Endothelial cell of umbilical vein (primary cell): ENCODE measurements at regions not wholly inside any gene's neighbourhood (a gene's known extent, or its start where the extent isn't known, plus 50 kb on each side); places are given as distances from the start of the nearest gene placed in this dataset.

ENCODE experiments used
- BruUV-seq: library from RNA; stranded (reverse); fragments of 400-500 nt; replicated peaks from 2 replicates; lab custom pipeline; 2021; lab: Mats Ljungman, UMichigan
- CTCF ChIA-PET: fragments of 300-600, 350-600 bp; sonication (Branson Sonifier 250); formaldehyde crosslinking; loops from one replicate; lab custom pipeline; 2021; ENCODE audit warnings: antibody characterized with exemption, inconsistent platforms; lab: Charles Lee
- POLR2A ChIA-PET: fragments of 300-600, 350-600 bp; sonication (Branson Sonifier 250); formaldehyde crosslinking; loops from one replicate; lab custom pipeline; 2021; ENCODE audit warnings: antibody characterized with exemption, inconsistent platforms; lab: Charles Lee
- DNase-seq: peaks from one replicate; pipeline ENCODE4 v3.0.0-alpha.2; 2011; ENCODE audit warnings: low read depth, low spot score
- FAIRE-seq: peaks from 2 replicates; lab custom pipeline; 2011; peaks lifted over from hg19 to GRCh38; lab: Jason Lieb, UNC
- H2AFZ ChIP-seq: 2 replicates; pipeline ENCODE4 v1.6.0; 2012; ENCODE audit warnings: low read depth, low read length, control low read depth, inconsistent platforms
- H3K27ac ChIP-seq: 2 replicates; pipeline ENCODE4 v1.5.1; 2011; ENCODE audit warnings: low read depth, mild to moderate bottlenecking, control low read depth, low read length, moderate library complexity; ENCODE audit not compliant: insufficient read depth
- H3K27me3 ChIP-seq, 2 experiments: 2 replicates each; pipeline versions ENCODE4 v1.6.0 to v1.6.1; 2011; ENCODE audit warnings: low read length in 2 of 2, mixed read lengths in 1 of 2; ENCODE audit not compliant: control insufficient read depth in 2 of 2, insufficient read depth in 2 of 2
- H3K36me3 ChIP-seq, 2 experiments: 2 replicates in 1 of 2; 3 replicates in 1 of 2; pipeline ENCODE4 v1.5.1; 2011; ENCODE audit warnings: low read length in 2 of 2, mild to moderate bottlenecking in 1 of 2, moderate library complexity in 1 of 2; ENCODE audit not compliant: control insufficient read depth in 2 of 2, insufficient read depth in 2 of 2; ENCODE audit errors: extremely low read depth in 1 of 2
- H3K4me1 ChIP-seq: 3 replicates; pipeline ENCODE4 v1.5.1; 2011; ENCODE audit warnings: mild to moderate bottlenecking, low read length; ENCODE audit not compliant: control insufficient read depth, insufficient read depth; ENCODE audit errors: extremely low read depth
- H3K4me2 ChIP-seq: 2 replicates; pipeline ENCODE4 v1.6.1; 2011; ENCODE audit warnings: low read length, control low read depth, mixed read lengths; ENCODE audit not compliant: insufficient read depth
- H3K4me3 ChIP-seq, 3 experiments: fragments of 200-600 bp in 1 of 3; sonication (generic), shearing (Covaris generic) in 1 of 3; replicated peaks in 1 of 3; 2 replicates each; pipeline ENCODE4 v1.5.1; 2011 to 2016; ENCODE audit warnings: control low read depth in 3 of 3, low read length in 3 of 3, mild to moderate bottlenecking in 2 of 3, inconsistent platforms in 1 of 3, low read depth in 1 of 3, moderate library complexity in 1 of 3; ENCODE audit not compliant: insufficient read depth in 1 of 3
- H3K79me2 ChIP-seq: 2 replicates; pipeline ENCODE4 v1.6.0; 2012; ENCODE audit warnings: low read length, inconsistent platforms; ENCODE audit not compliant: control insufficient read depth, insufficient read depth
- H3K9ac ChIP-seq: replicated peaks from 2 replicates; pipeline ENCODE3; 2011; ENCODE audit warnings: low read length, control low read depth; ENCODE audit not compliant: insufficient read depth; ENCODE audit errors: extremely low read depth
- H3K9me1 ChIP-seq: replicated peaks from 3 replicates; pipeline ENCODE4 v1.6.0; 2011; ENCODE audit warnings: mild to moderate bottlenecking, low read length; ENCODE audit not compliant: control insufficient read depth, insufficient read depth; ENCODE audit errors: extremely low read depth
- H3K9me3 ChIP-seq: replicated peaks from 2 replicates; pipeline ENCODE4 v1.5.1; 2012; ENCODE audit warnings: low read length, inconsistent platforms; ENCODE audit not compliant: control insufficient read depth, insufficient read depth
- H4K20me1 ChIP-seq: replicated peaks from 2 replicates; pipeline ENCODE3; 2011; ENCODE audit warnings: mild to moderate bottlenecking, low read length; ENCODE audit not compliant: control insufficient read depth, insufficient read depth; ENCODE audit errors: extremely low read depth
- CTCF ChIP-seq, 2 donors: IDR thresholded peaks; 1 replicate in 1 of 2; 2 replicates in 1 of 2; pipeline ENCODE4 v1.5.1; 2011; ENCODE audit warnings: low read length in 2 of 2, mild to moderate bottlenecking in 2 of 2, moderate library complexity in 2 of 2, control low read depth in 1 of 2, inconsistent platforms in 1 of 2, low read depth in 1 of 2; ENCODE audit not compliant: insufficient read depth in 1 of 2; ENCODE audit errors: extremely low read depth in 1 of 2
- FOS ChIP-seq: IDR thresholded peaks from 2 replicates; pipeline ENCODE4 v1.6.1; 2011; ENCODE audit warnings: mild to moderate bottlenecking, low read length, moderate library complexity, borderline replicate concordance; ENCODE audit not compliant: insufficient read depth
- GATA2 ChIP-seq: IDR thresholded peaks from 2 replicates; pipeline ENCODE4 v1.7.0; 2011; ENCODE audit warnings: low read depth, mild to moderate bottlenecking, moderate library complexity, mixed read lengths, low read length; ENCODE audit not compliant: insufficient read length, insufficient read depth
- JUN ChIP-seq: IDR thresholded peaks from 2 replicates; pipeline ENCODE4 v1.6.1; 2011; ENCODE audit warnings: borderline replicate concordance, low read depth; ENCODE audit not compliant: insufficient read length, insufficient read depth
- MAX ChIP-seq: IDR thresholded peaks from 2 replicates; pipeline ENCODE4 v1.6.1; 2011; ENCODE audit not compliant: insufficient read depth, insufficient read length
- MYC ChIP-seq: IDR thresholded peaks from one replicate; pipeline ENCODE4 v1.6.1; 2011; ENCODE audit warnings: mild to moderate bottlenecking, low read depth, low read length
- POLR2A ChIP-seq: IDR thresholded peaks from 2 replicates; pipeline ENCODE4 v1.6.1; 2012; ENCODE audit warnings: low read depth, mild to moderate bottlenecking, control low read depth, low read length
- POLR2AphosphoS5 ChIP-seq: IDR thresholded peaks from 2 replicates; pipeline ENCODE4 v1.6.1; 2012; ENCODE audit warnings: low read depth, mild to moderate bottlenecking, control low read depth, low read length, moderate library complexity; ENCODE audit not compliant: insufficient read depth
- dilution Hi-C: fragments of 300-500 bp; cut with MboI; formaldehyde crosslinking; loops from one replicate; pipeline ENCODE4 v1.15.0; 2019; ENCODE audit warnings: low sequenced_read_pairs; ENCODE audit not compliant: extremely low pct_ligation_motif_present
- intact Hi-C: fragments of 100-400 bp; cut with micrococcal nuclease; formaldehyde crosslinking; loops from one replicate; pipeline ENCODE4 v1.10.0; 2022

- dilution Hi-C loops (no loop called here), intact Hi-C loops (loop anchor here (5.0 kb wide), 2 partner anchors 87 to 613 kb away; no protein-coding TSS in a partner anchor)
- Histone ChIP-seq H3K9me1 (no peaks in the 10 kb centered on the region), H2AFZ (no peak overlapping the region), H3K4me2 (no peak overlapping the region), H3K27me3 (no peaks in the 10 kb centered on the region), H3K36me3 (no peaks in the 10 kb centered on the region), H3K4me1 (peaks cover 38% of the 10 kb centered on the region), H3K27ac (no peak overlapping the region), H3K9ac (no peak overlapping the region), H4K20me1 (no peaks in the 10 kb centered on the region), H3K79me2 (no peaks in the 10 kb centered on the region), H3K9me3 (no peaks in the 10 kb centered on the region), H3K4me3 (no peak overlapping the region)
- CTCF ChIA-PET: interaction anchor here (1.4 to 3.9 kb wide), 3 partner anchors 9 to 229 kb away, joined by 6 to 23 read pairs (median 15); no protein-coding TSS in a partner anchor
- TF ChIP-seq CTCF (IDR thresholded peaks at IDR 0.05; ENCODE audit: extremely low read depth in 1 of 2, insufficient read depth in 1 of 2, low read depth in 1 of 2, low read length in 2 of 2): no peak
- no peak for TF ChIP-seq MYC
- TF ChIP-seq JUN: no peak
- TF ChIP-seq GATA2: no peak
- TF ChIP-seq MAX: no peak
- no peak for TF ChIP-seq POLR2A
- TF ChIP-seq FOS: no peak
- TF ChIP-seq POLR2AphosphoS5: no peak
- DNase-seq (no peak), FAIRE-seq (no peak)
- no TSS peak for BruUV-seq
- POLR2A ChIA-PET: no interaction called here
These were observed 135.1 kb downstream of the SOCS6 start for GRCh38 chr18:70423988-70424387.
